NB4 (cell line): ENCODE measurements at regions not wholly inside any gene's neighbourhood (a gene's known extent, or its start where the extent isn't known, plus 50 kb on each side); places are given as distances from the start of the nearest gene placed in this dataset.

Source experiments
- CTCF ChIP-seq: IDR thresholded peaks from one replicate; pipeline ENCODE4 v1.5.1; 2012; ENCODE audit warnings: low read depth, low read length
- MYC ChIP-seq: IDR thresholded peaks from 2 replicates; pipeline ENCODE4 v1.6.1; 2011; ENCODE audit warnings: low read depth, low read length
- POLR2A ChIP-seq: IDR thresholded peaks from 2 replicates; pipeline ENCODE4 v1.6.1; 2011; ENCODE audit warnings: mild to moderate bottlenecking; ENCODE audit not compliant: insufficient read length; ENCODE audit errors: extremely low read depth

GRCh38 chr20:21024420-21024819, 81.7 kb downstream of the LINC00237 start:
- TF ChIP-seq CTCF, result no peak
- no peak for TF ChIP-seq POLR2A
- no peak for TF ChIP-seq MYC
